CD4-positive, alpha-beta T cell (primary cell): ENCODE measurements at regions not wholly inside any gene's neighbourhood (a gene's known extent, or its start where the extent isn't known, plus 50 kb on each side); places are given as distances from the start of the nearest gene placed in this dataset.

Experiments
- ATAC-seq: fragments of 200-7000 bp; cut with Tn5 transposase; one replicate; pipeline ENCODE4 v1.10.0; 2022; ENCODE audit warnings: mild to moderate bottlenecking; ENCODE audit not compliant: poor library complexity
- CTCF ChIA-PET: fragments of 350-600 bp; sonication (Branson Sonifier 250); formaldehyde crosslinking; loops from one replicate; lab custom pipeline; 2021; ENCODE audit warnings: antibody characterized with exemption, inconsistent platforms; lab: Charles Lee
- POLR2A ChIA-PET: fragments of 350-600 bp; sonication (Branson Sonifier 250); formaldehyde crosslinking; loops from one replicate; lab custom pipeline; 2021; ENCODE audit warnings: antibody characterized with exemption, inconsistent platforms; lab: Charles Lee
- DNase-seq, 14 experiments: peaks; one replicate each; pipeline ENCODE4 v3.0.0-alpha.2; 2013 to 2020; ENCODE audit warnings: mixed read lengths in 2 of 14
- H3K27ac ChIP-seq, 2 donors: one replicate each; pipeline versions ENCODE4 v1.5.1 to v1.7.0; 2013; ENCODE audit warnings: low read length in 2 of 2, low read depth in 1 of 2, mild to moderate bottlenecking in 1 of 2
- H3K27me3 ChIP-seq, 2 experiments: 1 replicate in 1 of 2; 2 replicates in 1 of 2; pipeline versions ENCODE4 v1.6.1 to v1.7.0; 2013; ENCODE audit warnings: low read length in 2 of 2, control low read depth in 1 of 2, mild to moderate bottlenecking in 1 of 2, moderate library complexity in 1 of 2; ENCODE audit not compliant: insufficient read depth in 2 of 2, control insufficient read depth in 1 of 2
- H3K36me3 ChIP-seq: one replicate; pipeline ENCODE4 v1.6.1; 2013; ENCODE audit warnings: low read length, control low read depth; ENCODE audit not compliant: insufficient read depth
- H3K4me1 ChIP-seq: one replicate; pipeline ENCODE4 v1.6.1; 2013; ENCODE audit warnings: low read length, control low read depth; ENCODE audit not compliant: insufficient read depth
- H3K4me3 ChIP-seq: one replicate; pipeline ENCODE4 v1.5.1; 2013; ENCODE audit warnings: mild to moderate bottlenecking, low read length, moderate library complexity
- H3K9me3 ChIP-seq, 2 experiments: 1 replicate in 1 of 2; 2 replicates in 1 of 2; pipeline versions ENCODE4 v1.6.1 to v1.7.0; 2013; ENCODE audit warnings: low read length in 2 of 2, mild to moderate bottlenecking in 2 of 2, control low read depth in 1 of 2, moderate library complexity in 1 of 2; ENCODE audit not compliant: control insufficient read depth in 1 of 2, insufficient read depth in 1 of 2
- H3K27ac Mint-ChIP-seq: one replicate; pipeline ENCODE4 v1.8.0; 2020; ENCODE audit warnings: mixed read lengths
- H3K27me3 Mint-ChIP-seq: one replicate; pipeline ENCODE4 v1.8.0; 2021; ENCODE audit warnings: mixed read lengths
- H3K36me3 Mint-ChIP-seq: one replicate; pipeline ENCODE4 v1.8.0; 2021; ENCODE audit warnings: low read depth, mixed read lengths
- H3K4me1 Mint-ChIP-seq: one replicate; pipeline ENCODE4 v1.8.0; 2021; ENCODE audit warnings: low read depth, mixed read lengths
- H3K4me3 Mint-ChIP-seq: one replicate; pipeline ENCODE4 v1.8.0; 2020; ENCODE audit warnings: mild to moderate bottlenecking, mixed read lengths
- H3K9me3 Mint-ChIP-seq: one replicate; pipeline ENCODE4 v1.8.0; 2020; ENCODE audit warnings: mixed read lengths
- intact Hi-C, 2 experiments: fragments of 100-400 bp; cut with DNase I in 1 of 2; cut with micrococcal nuclease in 1 of 2; formaldehyde crosslinking; loops; one replicate each; pipeline versions ENCODE4 v1.15.1 to v1.9.0; 2023 to 2025; cut with DNase I, micrococcal nuclease
- TF ChIP-seq, protein P1 (sequence below): fragments of 200-600 bp; IDR thresholded peaks from one replicate; pipeline ENCODE4 v1.8.0; 2022; ENCODE audit warnings: antibody characterized with exemption, mild to moderate bottlenecking

DNA sequence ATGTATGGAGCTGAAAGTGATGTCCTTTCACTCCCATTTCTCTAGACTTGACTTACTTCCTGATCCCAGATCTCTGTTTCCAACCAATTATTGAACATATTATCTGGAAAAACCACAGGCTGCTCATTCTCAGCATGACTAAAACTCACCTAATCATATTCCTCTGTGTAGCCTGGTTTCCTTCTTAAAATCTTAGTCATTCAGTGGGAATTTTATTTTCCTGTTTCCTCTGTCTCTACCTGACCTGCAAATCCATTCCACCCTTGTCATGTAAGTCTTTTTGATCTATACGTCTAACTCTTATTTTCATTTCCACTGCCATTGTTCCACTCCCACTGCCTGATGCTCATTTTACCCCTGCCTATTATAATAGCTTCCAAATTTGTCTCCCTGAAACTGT is 67.9 kb upstream of the APOBEC4 start:
- POLR2A ChIA-PET = no interaction called here
- ATAC-seq = no peak

DNA sequence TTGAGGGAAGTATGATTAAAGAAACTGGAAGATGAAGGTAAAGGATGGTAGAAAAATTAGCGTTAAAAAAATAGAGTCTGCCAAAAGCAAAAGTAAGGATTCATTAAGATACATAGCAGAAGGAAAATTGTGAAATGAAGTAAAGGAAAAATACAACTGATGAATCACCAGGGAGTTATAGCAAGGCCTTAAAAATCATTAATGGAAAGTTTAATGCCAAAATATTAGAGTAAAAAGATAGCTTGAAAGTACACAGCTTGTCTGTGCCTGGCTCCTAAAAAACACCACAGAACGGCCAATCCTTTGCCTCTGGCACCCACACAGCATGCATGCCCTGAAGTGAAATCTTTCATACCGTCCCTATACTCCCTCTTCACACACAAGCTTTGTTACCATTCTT is 66.9 kb upstream of the APOBEC4 start:
- Mint-ChIP-seq H3K4me3 (no peak overlapping the region), H3K4me1 (no peaks in the 10 kb centered on the region), H3K27ac (no peak overlapping the region), H3K9me3 (no peaks in the 10 kb centered on the region), H3K36me3 (no peaks in the 10 kb centered on the region), H3K27me3 (no peaks in the 10 kb centered on the region)
- TF ChIP-seq, protein P1, sequence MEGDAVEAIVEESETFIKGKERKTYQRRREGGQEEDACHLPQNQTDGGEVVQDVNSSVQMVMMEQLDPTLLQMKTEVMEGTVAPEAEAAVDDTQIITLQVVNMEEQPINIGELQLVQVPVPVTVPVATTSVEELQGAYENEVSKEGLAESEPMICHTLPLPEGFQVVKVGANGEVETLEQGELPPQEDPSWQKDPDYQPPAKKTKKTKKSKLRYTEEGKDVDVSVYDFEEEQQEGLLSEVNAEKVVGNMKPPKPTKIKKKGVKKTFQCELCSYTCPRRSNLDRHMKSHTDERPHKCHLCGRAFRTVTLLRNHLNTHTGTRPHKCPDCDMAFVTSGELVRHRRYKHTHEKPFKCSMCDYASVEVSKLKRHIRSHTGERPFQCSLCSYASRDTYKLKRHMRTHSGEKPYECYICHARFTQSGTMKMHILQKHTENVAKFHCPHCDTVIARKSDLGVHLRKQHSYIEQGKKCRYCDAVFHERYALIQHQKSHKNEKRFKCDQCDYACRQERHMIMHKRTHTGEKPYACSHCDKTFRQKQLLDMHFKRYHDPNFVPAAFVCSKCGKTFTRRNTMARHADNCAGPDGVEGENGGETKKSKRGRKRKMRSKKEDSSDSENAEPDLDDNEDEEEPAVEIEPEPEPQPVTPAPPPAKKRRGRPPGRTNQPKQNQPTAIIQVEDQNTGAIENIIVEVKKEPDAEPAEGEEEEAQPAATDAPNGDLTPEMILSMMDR = no peak
- Histone ChIP-seq H3K27me3 (no peaks in the 10 kb centered on the region), H3K4me3 (no peak overlapping the region), H3K9me3 (no peaks in the 10 kb centered on the region), H3K4me1 (no peaks in the 10 kb centered on the region), H3K27ac (no peak overlapping the region), H3K36me3 (no peaks in the 10 kb centered on the region)
- POLR2A ChIA-PET = no interaction called here
- DNase-seq (no peak), ATAC-seq (no peak)
- intact Hi-C loops = no loop called here
- CTCF ChIA-PET = interaction anchor here (1.2 kb wide), 1 partner anchor 12 kb away, joined by 3 read pairs; no protein-coding TSS in a partner anchor

More for the DNA sequence above, 67.9 kb upstream of the APOBEC4 start:
- Mint-ChIP-seq H3K36me3 (no peaks in the 10 kb centered on the region), H3K9me3 (no peaks in the 10 kb centered on the region), H3K27ac (no peak overlapping the region), H3K27me3 (no peaks in the 10 kb centered on the region), H3K4me3 (no peak overlapping the region), H3K4me1 (no peaks in the 10 kb centered on the region)
- no peak overlapping the region for H3K4me3 ChIP-seq
- H3K27me3 ChIP-seq = no peaks in the 10 kb centered on the region
- intact Hi-C loops = no loop called here
- no peak overlapping the region for H3K27ac ChIP-seq
- H3K4me1 ChIP-seq = no peaks in the 10 kb centered on the region
- no peaks in the 10 kb centered on the region for H3K36me3 ChIP-seq
- CTCF ChIA-PET = interaction anchor here (1.2 kb wide), 1 partner anchor 11 kb away, joined by 3 read pairs; no protein-coding TSS in a partner anchor
- TF ChIP-seq, protein P1 = no peak
- DNase-seq = no peak
- no peaks in the 10 kb centered on the region for H3K9me3 ChIP-seq

DNA sequence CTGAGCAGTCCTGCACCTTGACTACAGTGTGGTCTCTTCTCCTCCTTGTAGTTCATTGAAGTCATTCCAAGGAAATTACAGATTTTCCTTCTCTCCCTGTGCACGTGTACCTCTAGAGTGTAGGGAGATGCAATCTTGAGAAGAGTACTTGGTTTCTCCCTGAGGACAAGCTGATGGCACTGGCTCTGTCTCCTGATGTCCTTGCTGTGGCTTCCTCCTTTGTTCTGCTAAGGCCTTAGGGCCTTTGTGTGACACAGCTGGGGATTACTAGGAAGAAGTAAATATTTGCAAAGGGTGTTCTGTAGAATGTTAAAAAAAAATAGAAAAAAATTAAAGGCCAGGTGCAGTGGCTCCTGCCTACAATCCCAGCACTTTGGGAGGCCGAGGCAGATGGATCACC is 66.2 kb upstream of the APOBEC4 start:
- CTCF ChIA-PET = no interaction called here

More for the DNA sequence above, 66.2 kb upstream of the APOBEC4 start:
- POLR2A ChIA-PET = no interaction called here
- intact Hi-C loops = no loop called here
- Histone ChIP-seq H3K9me3 (no peaks in the 10 kb centered on the region), H3K36me3 (no peaks in the 10 kb centered on the region), H3K4me1 (no peaks in the 10 kb centered on the region), H3K27ac (no peak overlapping the region), H3K27me3 (no peaks in the 10 kb centered on the region), H3K4me3 (no peak overlapping the region)
- Mint-ChIP-seq H3K27ac (no peak overlapping the region), H3K27me3 (no peaks in the 10 kb centered on the region), H3K4me1 (no peaks in the 10 kb centered on the region), H3K4me3 (no peak overlapping the region), H3K36me3 (no peaks in the 10 kb centered on the region), H3K9me3 (no peaks in the 10 kb centered on the region)
- DNase-seq (no peak), ATAC-seq (no peak)
- TF ChIP-seq, protein P1 = no peak
